ENCODE measurements at regions not wholly inside any gene's neighbourhood (a gene's known extent, or its start where the extent isn't known, plus 50 kb on each side); places are given as distances from the start of the nearest gene placed in this dataset.

DNA sequence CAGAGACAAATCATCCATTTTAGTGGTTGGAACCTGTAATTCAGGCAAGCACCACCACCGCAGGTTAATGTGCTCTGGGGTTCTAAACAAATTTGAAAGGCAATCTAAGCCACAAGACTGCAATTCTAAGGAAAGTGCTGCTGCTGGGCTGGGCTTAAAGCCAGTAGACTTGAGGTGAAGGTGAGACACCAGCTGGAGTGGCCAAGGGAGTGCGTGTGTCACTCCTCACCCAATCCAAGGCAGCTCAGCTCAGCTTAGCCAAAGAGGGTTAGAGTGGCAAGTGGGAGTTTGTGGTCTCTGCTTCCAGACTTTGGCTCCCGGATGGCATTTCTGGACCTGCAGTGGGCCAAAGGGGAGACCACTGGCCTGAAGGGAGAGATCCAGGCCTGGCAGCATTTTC, 1655.6 kb downstream of the SI start:
- TF ChIP-seq EP300 (IDR thresholded peaks at IDR 0.05; ENCODE audit: borderline replicate concordance in 1 of 2, low read depth in 1 of 2, low read length in 1 of 2) (no peak), TCF12 (IDR thresholded peaks at IDR 0.05) (no peak), FOXJ3 (CRISPR knock-in tag; IDR thresholded peaks at IDR 0.05) (no peak), MEF2A (IDR thresholded peaks at IDR 0.05; ENCODE audit: borderline replicate concordance, low read depth) (no peak), GABPA (IDR thresholded peaks at IDR 0.05; ENCODE audit: low read depth) (no peak)
- TF ChIP-seq, protein P1, sequence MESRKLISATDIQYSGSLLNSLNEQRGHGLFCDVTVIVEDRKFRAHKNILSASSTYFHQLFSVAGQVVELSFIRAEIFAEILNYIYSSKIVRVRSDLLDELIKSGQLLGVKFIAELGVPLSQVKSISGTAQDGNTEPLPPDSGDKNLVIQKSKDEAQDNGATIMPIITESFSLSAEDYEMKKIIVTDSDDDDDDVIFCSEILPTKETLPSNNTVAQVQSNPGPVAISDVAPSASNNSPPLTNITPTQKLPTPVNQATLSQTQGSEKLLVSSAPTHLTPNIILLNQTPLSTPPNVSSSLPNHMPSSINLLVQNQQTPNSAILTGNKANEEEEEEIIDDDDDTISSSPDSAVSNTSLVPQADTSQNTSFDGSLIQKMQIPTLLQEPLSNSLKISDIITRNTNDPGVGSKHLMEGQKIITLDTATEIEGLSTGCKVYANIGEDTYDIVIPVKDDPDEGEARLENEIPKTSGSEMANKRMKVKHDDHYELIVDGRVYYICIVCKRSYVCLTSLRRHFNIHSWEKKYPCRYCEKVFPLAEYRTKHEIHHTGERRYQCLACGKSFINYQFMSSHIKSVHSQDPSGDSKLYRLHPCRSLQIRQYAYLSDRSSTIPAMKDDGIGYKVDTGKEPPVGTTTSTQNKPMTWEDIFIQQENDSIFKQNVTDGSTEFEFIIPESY (IDR thresholded peaks at IDR 0.05; ENCODE audit: borderline replicate concordance, low read depth) = no peak
- TF ChIP-seq, protein P2, sequence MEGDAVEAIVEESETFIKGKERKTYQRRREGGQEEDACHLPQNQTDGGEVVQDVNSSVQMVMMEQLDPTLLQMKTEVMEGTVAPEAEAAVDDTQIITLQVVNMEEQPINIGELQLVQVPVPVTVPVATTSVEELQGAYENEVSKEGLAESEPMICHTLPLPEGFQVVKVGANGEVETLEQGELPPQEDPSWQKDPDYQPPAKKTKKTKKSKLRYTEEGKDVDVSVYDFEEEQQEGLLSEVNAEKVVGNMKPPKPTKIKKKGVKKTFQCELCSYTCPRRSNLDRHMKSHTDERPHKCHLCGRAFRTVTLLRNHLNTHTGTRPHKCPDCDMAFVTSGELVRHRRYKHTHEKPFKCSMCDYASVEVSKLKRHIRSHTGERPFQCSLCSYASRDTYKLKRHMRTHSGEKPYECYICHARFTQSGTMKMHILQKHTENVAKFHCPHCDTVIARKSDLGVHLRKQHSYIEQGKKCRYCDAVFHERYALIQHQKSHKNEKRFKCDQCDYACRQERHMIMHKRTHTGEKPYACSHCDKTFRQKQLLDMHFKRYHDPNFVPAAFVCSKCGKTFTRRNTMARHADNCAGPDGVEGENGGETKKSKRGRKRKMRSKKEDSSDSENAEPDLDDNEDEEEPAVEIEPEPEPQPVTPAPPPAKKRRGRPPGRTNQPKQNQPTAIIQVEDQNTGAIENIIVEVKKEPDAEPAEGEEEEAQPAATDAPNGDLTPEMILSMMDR (IDR thresholded peaks at IDR 0.05) = no peak
- TF ChIP-seq, protein P3, sequence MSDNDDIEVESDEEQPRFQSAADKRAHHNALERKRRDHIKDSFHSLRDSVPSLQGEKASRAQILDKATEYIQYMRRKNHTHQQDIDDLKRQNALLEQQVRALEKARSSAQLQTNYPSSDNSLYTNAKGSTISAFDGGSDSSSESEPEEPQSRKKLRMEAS (IDR thresholded peaks at IDR 0.05; ENCODE audit: low read depth) = no peak
- TF ChIP-seq, protein P4, sequence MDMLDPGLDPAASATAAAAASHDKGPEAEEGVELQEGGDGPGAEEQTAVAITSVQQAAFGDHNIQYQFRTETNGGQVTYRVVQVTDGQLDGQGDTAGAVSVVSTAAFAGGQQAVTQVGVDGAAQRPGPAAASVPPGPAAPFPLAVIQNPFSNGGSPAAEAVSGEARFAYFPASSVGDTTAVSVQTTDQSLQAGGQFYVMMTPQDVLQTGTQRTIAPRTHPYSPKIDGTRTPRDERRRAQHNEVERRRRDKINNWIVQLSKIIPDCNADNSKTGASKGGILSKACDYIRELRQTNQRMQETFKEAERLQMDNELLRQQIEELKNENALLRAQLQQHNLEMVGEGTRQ (IDR thresholded peaks at IDR 0.05; ENCODE audit: borderline replicate concordance, low read depth, low read length) = no peak

Data from SK-N-SH (cell line).